Neuron (in vitro differentiated cells): ENCODE measurements at regions not wholly inside any gene's neighbourhood (a gene's known extent, or its start where the extent isn't known, plus 50 kb on each side); places are given as distances from the start of the nearest gene placed in this dataset.

Experiments used
- H2AFZ ChIP-seq: one replicate; pipeline ENCODE4 v1.6.1; 2013; ENCODE audit warnings: low read depth, mild to moderate bottlenecking, inconsistent platforms, low read length, moderate library complexity
- H3K27me3 ChIP-seq: one replicate; pipeline ENCODE4 v1.6.1; 2013; ENCODE audit warnings: low read length; ENCODE audit not compliant: insufficient read depth
- H3K36me3 ChIP-seq: one replicate; pipeline ENCODE4 v1.6.1; 2013; ENCODE audit warnings: low read length; ENCODE audit not compliant: insufficient read depth
- H3K4me1 ChIP-seq: one replicate; pipeline ENCODE4 v1.6.1; 2013; ENCODE audit warnings: low read length; ENCODE audit not compliant: insufficient read depth
- H3K4me3 ChIP-seq: 2 replicates; pipeline ENCODE4 v1.5.1; 2013; ENCODE audit warnings: mild to moderate bottlenecking, low read length, moderate library complexity
- H3K9me3 ChIP-seq: one replicate; pipeline ENCODE4 v1.6.1; 2013; ENCODE audit warnings: low read length

- no peaks in the 10 kb centered on the region for H3K27me3 ChIP-seq
- no peak overlapping the region for H3K4me3 ChIP-seq
- no peaks in the 10 kb centered on the region for H3K36me3 ChIP-seq
- no peaks in the 10 kb centered on the region for H3K9me3 ChIP-seq
- H2AFZ ChIP-seq: no peak overlapping the region
- no peaks in the 10 kb centered on the region for H3K4me1 ChIP-seq
These were observed 342.7 kb downstream of the TDRD15 start for GRCh38 chr2:21466341-21466927.

- Histone ChIP-seq H2AFZ (no peak overlapping the region), H3K27me3 (no peaks in the 10 kb centered on the region), H3K36me3 (no peaks in the 10 kb centered on the region)
These were observed 343.6 kb downstream of the TDRD15 start for GRCh38 chr2:21467280-21467818.

GRCh38 chr2:21467910-21468309, 344.1 kb downstream of the TDRD15 start:
- H3K27me3 ChIP-seq: no peaks in the 10 kb centered on the region
- H3K36me3 ChIP-seq: no peaks in the 10 kb centered on the region
- H3K9me3 ChIP-seq: no peaks in the 10 kb centered on the region
- H2AFZ ChIP-seq: no peak overlapping the region
- H3K4me3 ChIP-seq: no peak overlapping the region
- no peaks in the 10 kb centered on the region for H3K4me1 ChIP-seq

More at GRCh38 chr2:21467280-21467818, 343.6 kb downstream of the TDRD15 start:
- no peak overlapping the region for H3K4me3 ChIP-seq
- no peaks in the 10 kb centered on the region for H3K9me3 ChIP-seq
- no peaks in the 10 kb centered on the region for H3K4me1 ChIP-seq

- Histone ChIP-seq H3K4me3 (no peak overlapping the region), H3K9me3 (no peaks in the 10 kb centered on the region), H2AFZ (no peak overlapping the region), H3K4me1 (no peaks in the 10 kb centered on the region), H3K36me3 (no peaks in the 10 kb centered on the region), H3K27me3 (no peaks in the 10 kb centered on the region)
These were observed 344.9 kb downstream of the TDRD15 start for GRCh38 chr2:21468624-21469023.

- Histone ChIP-seq H3K4me1 (no peaks in the 10 kb centered on the region), H3K4me3 (no peak overlapping the region), H3K36me3 (no peaks in the 10 kb centered on the region), H3K27me3 (no peaks in the 10 kb centered on the region), H3K9me3 (no peaks in the 10 kb centered on the region), H2AFZ (no peak overlapping the region)
These were observed 345.4 kb downstream of the TDRD15 start for GRCh38 chr2:21469158-21469557.

- H3K4me1 ChIP-seq: no peaks in the 10 kb centered on the region
- no peak overlapping the region for H3K4me3 ChIP-seq
- no peak overlapping the region for H2AFZ ChIP-seq
- H3K36me3 ChIP-seq: no peaks in the 10 kb centered on the region
- no peaks in the 10 kb centered on the region for H3K27me3 ChIP-seq
- H3K9me3 ChIP-seq: no peaks in the 10 kb centered on the region
These were observed 345.8 kb downstream of the TDRD15 start for GRCh38 chr2:21469564-21469963.

- no peak overlapping the region for H3K4me3 ChIP-seq
- no peaks in the 10 kb centered on the region for H3K36me3 ChIP-seq
- H3K4me1 ChIP-seq: no peaks in the 10 kb centered on the region
- H3K9me3 ChIP-seq: no peaks in the 10 kb centered on the region
- H3K27me3 ChIP-seq: no peaks in the 10 kb centered on the region
- no peak overlapping the region for H2AFZ ChIP-seq
These were observed 356.4 kb downstream of the TDRD15 start for GRCh38 chr2:21480162-21480561.

GRCh38 chr2:21484643-21485042, 360.9 kb downstream of the TDRD15 start:
- H3K4me1 ChIP-seq: no peaks in the 10 kb centered on the region
- H3K4me3 ChIP-seq: no peak overlapping the region
- H3K27me3 ChIP-seq: no peaks in the 10 kb centered on the region
- no peaks in the 10 kb centered on the region for H3K36me3 ChIP-seq
- no peak overlapping the region for H2AFZ ChIP-seq
- no peaks in the 10 kb centered on the region for H3K9me3 ChIP-seq

- no peak overlapping the region for H2AFZ ChIP-seq
- no peaks in the 10 kb centered on the region for H3K27me3 ChIP-seq
- H3K4me1 ChIP-seq: no peaks in the 10 kb centered on the region
- H3K4me3 ChIP-seq: no peak overlapping the region
- no peaks in the 10 kb centered on the region for H3K9me3 ChIP-seq
- no peaks in the 10 kb centered on the region for H3K36me3 ChIP-seq
These were observed 362.7 kb downstream of the TDRD15 start for GRCh38 chr2:21486445-21486844.

GRCh38 chr2:21489080-21489479, 365.3 kb downstream of the TDRD15 start:
- Histone ChIP-seq H3K36me3 (no peaks in the 10 kb centered on the region), H3K4me3 (no peak overlapping the region), H3K9me3 (no peaks in the 10 kb centered on the region), H2AFZ (no peak overlapping the region), H3K27me3 (no peaks in the 10 kb centered on the region), H3K4me1 (no peaks in the 10 kb centered on the region)

- H3K36me3 ChIP-seq: no peaks in the 10 kb centered on the region
- H3K4me1 ChIP-seq: no peaks in the 10 kb centered on the region
- H3K9me3 ChIP-seq: no peaks in the 10 kb centered on the region
- no peaks in the 10 kb centered on the region for H3K27me3 ChIP-seq
- no peak overlapping the region for H3K4me3 ChIP-seq
- no peak overlapping the region for H2AFZ ChIP-seq
These were observed 374.2 kb downstream of the TDRD15 start for GRCh38 chr2:21498016-21498415.

- Histone ChIP-seq H3K9me3 (no peaks in the 10 kb centered on the region), H2AFZ (no peak overlapping the region), H3K4me1 (no peaks in the 10 kb centered on the region), H3K27me3 (no peaks in the 10 kb centered on the region), H3K36me3 (no peaks in the 10 kb centered on the region), H3K4me3 (no peak overlapping the region)
These were observed 376.7 kb downstream of the TDRD15 start for GRCh38 chr2:21500401-21500945.

GRCh38 chr2:21501376-21502027, 377.7 kb downstream of the TDRD15 start:
- no peaks in the 10 kb centered on the region for H3K4me1 ChIP-seq
- no peaks in the 10 kb centered on the region for H3K9me3 ChIP-seq
- H3K4me3 ChIP-seq: no peak overlapping the region
- no peak overlapping the region for H2AFZ ChIP-seq
- H3K36me3 ChIP-seq: no peaks in the 10 kb centered on the region
- H3K27me3 ChIP-seq: no peaks in the 10 kb centered on the region
